ENCODE measurements at regions not wholly inside any gene's neighbourhood (a gene's known extent, or its start where the extent isn't known, plus 50 kb on each side); places are given as distances from the start of the nearest gene placed in this dataset.
A peak's percentile ranks its signal among the peaks of the same experiment; 100 is the strongest.

GRCh38 chr1:208979776-208980175, 603.7 kb upstream of the CAMK1G start:
- DNase-seq (no peak), ATAC-seq (ENCODE audit: insufficient read depth, low read depth) (no peak)
- Histone ChIP-seq H3K9ac (ENCODE audit: low read depth, low read length) (no peak overlapping the region), H3K27me3 (ENCODE audit: insufficient read depth, low read length, poor library complexity) (peaks cover 17% of the 10 kb centered on the region), H3K9me3 (ENCODE audit: insufficient read depth, low read length, severe bottlenecking) (no peaks in the 10 kb centered on the region), H3K79me2 (ENCODE audit: insufficient read depth, low read length) (no peaks in the 10 kb centered on the region), H2AFZ (ENCODE audit: low read depth, low read length) (no peak overlapping the region), H3K4me1 (ENCODE audit: insufficient read depth, low read length) (no peaks in the 10 kb centered on the region), H4K20me1 (ENCODE audit: insufficient read depth, low read length) (no peaks in the 10 kb centered on the region), H3K27ac (ENCODE audit: low read length) (no peak overlapping the region), H3K36me3 (ENCODE audit: insufficient read depth, low read length) (no peaks in the 10 kb centered on the region), H3K4me2 (ENCODE audit: insufficient read depth, low read length) (no peak overlapping the region), H3K4me3 (ENCODE audit: low read depth in 1 of 2, low read length in 2 of 2) (no peak overlapping the region)
- no peak for TF ChIP-seq EZH2 (IDR thresholded peaks at IDR 0.05; ENCODE audit: borderline replicate concordance, low read depth, low read length, severe bottlenecking)
- TF ChIP-seq, protein P1, sequence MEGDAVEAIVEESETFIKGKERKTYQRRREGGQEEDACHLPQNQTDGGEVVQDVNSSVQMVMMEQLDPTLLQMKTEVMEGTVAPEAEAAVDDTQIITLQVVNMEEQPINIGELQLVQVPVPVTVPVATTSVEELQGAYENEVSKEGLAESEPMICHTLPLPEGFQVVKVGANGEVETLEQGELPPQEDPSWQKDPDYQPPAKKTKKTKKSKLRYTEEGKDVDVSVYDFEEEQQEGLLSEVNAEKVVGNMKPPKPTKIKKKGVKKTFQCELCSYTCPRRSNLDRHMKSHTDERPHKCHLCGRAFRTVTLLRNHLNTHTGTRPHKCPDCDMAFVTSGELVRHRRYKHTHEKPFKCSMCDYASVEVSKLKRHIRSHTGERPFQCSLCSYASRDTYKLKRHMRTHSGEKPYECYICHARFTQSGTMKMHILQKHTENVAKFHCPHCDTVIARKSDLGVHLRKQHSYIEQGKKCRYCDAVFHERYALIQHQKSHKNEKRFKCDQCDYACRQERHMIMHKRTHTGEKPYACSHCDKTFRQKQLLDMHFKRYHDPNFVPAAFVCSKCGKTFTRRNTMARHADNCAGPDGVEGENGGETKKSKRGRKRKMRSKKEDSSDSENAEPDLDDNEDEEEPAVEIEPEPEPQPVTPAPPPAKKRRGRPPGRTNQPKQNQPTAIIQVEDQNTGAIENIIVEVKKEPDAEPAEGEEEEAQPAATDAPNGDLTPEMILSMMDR (IDR thresholded peaks at IDR 0.05; ENCODE audit: borderline replicate concordance, extremely low read depth, low read length, poor library complexity, severe bottlenecking), result no peak

- DNase-seq (no peak), ATAC-seq (ENCODE audit: insufficient read depth, low read depth) (no peak)
- Histone ChIP-seq H3K27ac (ENCODE audit: low read length) (no peak overlapping the region), H2AFZ (ENCODE audit: low read depth, low read length) (no peak overlapping the region), H3K4me2 (ENCODE audit: insufficient read depth, low read length) (no peak overlapping the region), H3K27me3 (ENCODE audit: insufficient read depth, low read length, poor library complexity) (peaks cover 12% of the 10 kb centered on the region), H3K9me3 (ENCODE audit: insufficient read depth, low read length, severe bottlenecking) (no peaks in the 10 kb centered on the region), H3K79me2 (ENCODE audit: insufficient read depth, low read length) (no peaks in the 10 kb centered on the region), H3K36me3 (ENCODE audit: insufficient read depth, low read length) (no peaks in the 10 kb centered on the region), H4K20me1 (ENCODE audit: insufficient read depth, low read length) (no peaks in the 10 kb centered on the region), H3K4me1 (ENCODE audit: insufficient read depth, low read length) (no peaks in the 10 kb centered on the region), H3K9ac (ENCODE audit: low read depth, low read length) (no peak overlapping the region), H3K4me3 (ENCODE audit: low read depth in 1 of 2, low read length in 2 of 2) (no peak overlapping the region)
- TF ChIP-seq, protein P1 (IDR thresholded peaks at IDR 0.05; ENCODE audit: borderline replicate concordance, extremely low read depth, low read length, poor library complexity, severe bottlenecking), result no peak
- no peak for TF ChIP-seq EZH2 (IDR thresholded peaks at IDR 0.05; ENCODE audit: borderline replicate concordance, low read depth, low read length, severe bottlenecking)
These were observed 602.9 kb upstream of the CAMK1G start for GRCh38 chr1:208980605-208981004.

GRCh38 chr1:208985231-208985630, 598.3 kb upstream of the CAMK1G start:
- Histone ChIP-seq H4K20me1 (ENCODE audit: insufficient read depth, low read length) (no peaks in the 10 kb centered on the region), H3K79me2 (ENCODE audit: insufficient read depth, low read length) (no peaks in the 10 kb centered on the region), H3K36me3 (ENCODE audit: insufficient read depth, low read length) (no peaks in the 10 kb centered on the region), H3K4me2 (ENCODE audit: insufficient read depth, low read length) (no peak overlapping the region), H3K27ac (ENCODE audit: low read length) (no peak overlapping the region), H3K9ac (ENCODE audit: low read depth, low read length) (no peak overlapping the region), H3K4me1 (ENCODE audit: insufficient read depth, low read length) (peaks cover 14% of the 10 kb centered on the region), H2AFZ (ENCODE audit: low read depth, low read length) (no peak overlapping the region), H3K9me3 (ENCODE audit: insufficient read depth, low read length, severe bottlenecking) (no peaks in the 10 kb centered on the region), H3K4me3 (ENCODE audit: low read depth in 1 of 2, low read length in 2 of 2) (no peak overlapping the region), H3K27me3 (ENCODE audit: insufficient read depth, low read length, poor library complexity) (no peaks in the 10 kb centered on the region)
- no peak for TF ChIP-seq EZH2 (IDR thresholded peaks at IDR 0.05; ENCODE audit: borderline replicate concordance, low read depth, low read length, severe bottlenecking)
- TF ChIP-seq, protein P1 (IDR thresholded peaks at IDR 0.05; ENCODE audit: borderline replicate concordance, extremely low read depth, low read length, poor library complexity, severe bottlenecking), result no peak
- ATAC-seq (ENCODE audit: insufficient read depth, low read depth) (no peak), DNase-seq (no peak)

- no peaks in the 10 kb centered on the region for H3K27me3 ChIP-seq (ENCODE audit: insufficient read depth, low read length, poor library complexity)
- DNase-seq, result peak; percentile 61
- no peaks in the 10 kb centered on the region for H3K36me3 ChIP-seq (ENCODE audit: insufficient read depth, low read length)
- H3K9ac ChIP-seq (ENCODE audit: low read depth, low read length), result peak overlapping the region; percentile 53
- peak overlapping the region; percentile 71 for H3K4me2 ChIP-seq (ENCODE audit: insufficient read depth, low read length)
- no peaks in the 10 kb centered on the region for H4K20me1 ChIP-seq (ENCODE audit: insufficient read depth, low read length)
- peak overlapping the region; percentile 92 for H2AFZ ChIP-seq (ENCODE audit: low read depth, low read length)
- no peaks in the 10 kb centered on the region for H3K79me2 ChIP-seq (ENCODE audit: insufficient read depth, low read length)
- peak overlapping the region; percentile 80 for H3K27ac ChIP-seq (ENCODE audit: low read length)
- TF ChIP-seq, protein P1 (IDR thresholded peaks at IDR 0.05; ENCODE audit: borderline replicate concordance, extremely low read depth, low read length, poor library complexity, severe bottlenecking), result no peak
- no peak for TF ChIP-seq EZH2 (IDR thresholded peaks at IDR 0.05; ENCODE audit: borderline replicate concordance, low read depth, low read length, severe bottlenecking)
- peak overlapping the region; percentile 6 to 53; a peak in 3 of 4 replicates for H3K4me3 ChIP-seq (ENCODE audit: low read depth in 1 of 2, low read length in 2 of 2)
- no peaks in the 10 kb centered on the region for H3K9me3 ChIP-seq (ENCODE audit: insufficient read depth, low read length, severe bottlenecking)
- peak; percentile 99 for ATAC-seq (ENCODE audit: insufficient read depth, low read depth)
- H3K4me1 ChIP-seq (ENCODE audit: insufficient read depth, low read length), result peaks cover 14% of the 10 kb centered on the region
These were observed 594.7 kb upstream of the CAMK1G start for GRCh38 chr1:208988811-208989222.

Data from DND-41 (cell line).